Central memory CD4-positive, alpha-beta T cell (primary cell): ENCODE measurements at regions not wholly inside any gene's neighbourhood (a gene's known extent, or its start where the extent isn't known, plus 50 kb on each side); places are given as distances from the start of the nearest gene placed in this dataset.

ENCODE experiments used
- DNase-seq: peaks from one replicate; pipeline ENCODE4 v3.0.0; 2022

GRCh38 chr4:19987746-19988145, 264.0 kb upstream of the SLIT2 start:
- no peak for DNase-seq

GRCh38 chr4:19983072-19983471, 268.6 kb upstream of the SLIT2 start:
- DNase-seq, result no peak

- DNase-seq, result no peak
These were observed 269.1 kb upstream of the SLIT2 start for GRCh38 chr4:19982556-19982955.

- no peak for DNase-seq
These were observed 279.9 kb upstream of the SLIT2 start for GRCh38 chr4:19971829-19972228.

GRCh38 chr4:19969492-19969891, 282.2 kb upstream of the SLIT2 start:
- DNase-seq, result no peak

- no peak for DNase-seq
These were observed 290.6 kb upstream of the SLIT2 start for GRCh38 chr4:19961091-19961490.

GRCh38 chr4:19958848-19959247, 292.9 kb upstream of the SLIT2 start:
- no peak for DNase-seq

GRCh38 chr4:19947349-19947748, 304.4 kb upstream of the SLIT2 start:
- DNase-seq, result no peak

- DNase-seq, result no peak
These were observed 305.7 kb upstream of the SLIT2 start for GRCh38 chr4:19945979-19946380.

- DNase-seq, result no peak
These were observed 306.2 kb upstream of the SLIT2 start for GRCh38 chr4:19945501-19945900.

GRCh38 chr4:19944806-19945205, 306.9 kb upstream of the SLIT2 start:
- DNase-seq, result no peak

- no peak for DNase-seq
These were observed 307.5 kb upstream of the SLIT2 start for GRCh38 chr4:19944251-19944650.

- no peak for DNase-seq
These were observed 310.3 kb upstream of the SLIT2 start for GRCh38 chr4:19941434-19941833.

- no peak for DNase-seq
These were observed 310.8 kb upstream of the SLIT2 start for GRCh38 chr4:19940861-19941260.

- DNase-seq, result no peak
These were observed 315.2 kb upstream of the SLIT2 start for GRCh38 chr4:19936476-19936875.

- no peak for DNase-seq
These were observed 321.0 kb upstream of the SLIT2 start for GRCh38 chr4:19930742-19931141.

GRCh38 chr4:19927381-19927780, 324.3 kb upstream of the SLIT2 start:
- no peak for DNase-seq

- no peak for DNase-seq
These were observed 326.2 kb upstream of the SLIT2 start for GRCh38 chr4:19925516-19925915.

- no peak for DNase-seq
These were observed 326.9 kb upstream of the SLIT2 start for GRCh38 chr4:19924761-19925160.

GRCh38 chr4:19915276-19915675, 336.4 kb upstream of the SLIT2 start:
- DNase-seq, result no peak

GRCh38 chr4:19913650-19914049, 338.1 kb upstream of the SLIT2 start:
- no peak for DNase-seq

- no peak for DNase-seq
These were observed 340.7 kb upstream of the SLIT2 start for GRCh38 chr4:19910861-19911525.

GRCh38 chr4:19905024-19905423, 346.7 kb upstream of the SLIT2 start:
- no peak for DNase-seq

GRCh38 chr4:19888587-19888986, 363.1 kb upstream of the SLIT2 start:
- no peak for DNase-seq

GRCh38 chr4:19883841-19884240, 367.9 kb upstream of the SLIT2 start:
- no peak for DNase-seq
